ENCODE measurements at regions not wholly inside any gene's neighbourhood (a gene's known extent, or its start where the extent isn't known, plus 50 kb on each side); places are given as distances from the start of the nearest gene placed in this dataset.

DNA sequence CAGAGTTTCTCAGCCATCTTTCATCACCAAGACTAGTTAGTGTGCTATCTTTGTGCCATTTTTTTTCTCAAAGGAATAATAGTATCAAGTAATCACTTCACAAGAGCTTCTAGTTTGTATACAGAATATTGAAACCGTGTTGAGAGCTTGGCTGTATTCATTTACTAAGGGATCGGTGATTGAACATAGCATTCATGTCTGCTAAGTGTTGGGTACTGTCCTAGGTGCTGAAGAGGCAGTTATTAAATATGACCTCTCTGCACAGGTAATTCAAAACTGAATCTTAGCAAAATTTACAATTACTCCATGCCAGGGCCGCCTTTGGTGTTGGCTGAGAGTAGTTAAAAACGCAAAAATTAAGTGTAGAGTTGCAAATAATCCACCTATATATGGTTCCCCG, 355.3 kb upstream of the RORA start:
- TF ChIP-seq BHLHE40 (IDR thresholded peaks at IDR 0.05; ENCODE audit: borderline replicate concordance) (no peak), ZNF384 (IDR thresholded peaks at IDR 0.05) (no peak), NFRKB (IDR thresholded peaks at IDR 0.05) (no peak), SP1 (IDR thresholded peaks at IDR 0.05) (no peak), ARNT (IDR thresholded peaks at IDR 0.05) (no peak), LEF1 (IDR thresholded peaks at IDR 0.05; ENCODE audit: borderline replicate concordance) (no peak), HDGF (IDR thresholded peaks at IDR 0.05; ENCODE audit: borderline replicate concordance) (no peak), TARDBP (IDR thresholded peaks at IDR 0.05) (no peak), CTBP1 (IDR thresholded peaks at IDR 0.05; ENCODE audit: borderline replicate concordance) (no peak), FOXM1 (IDR thresholded peaks at IDR 0.05; ENCODE audit: borderline replicate concordance) (no peak), FOXK2 (IDR thresholded peaks at IDR 0.05) (no peak), SUZ12 (IDR thresholded peaks at IDR 0.05) (no peak), ELF4 (IDR thresholded peaks at IDR 0.05) (no peak), FOXA1 (IDR thresholded peaks at IDR 0.05) (no peak), L3MBTL2 (conservative IDR thresholded peaks at IDR 0.05) (no peak)
- TF ChIP-seq, protein P1, sequence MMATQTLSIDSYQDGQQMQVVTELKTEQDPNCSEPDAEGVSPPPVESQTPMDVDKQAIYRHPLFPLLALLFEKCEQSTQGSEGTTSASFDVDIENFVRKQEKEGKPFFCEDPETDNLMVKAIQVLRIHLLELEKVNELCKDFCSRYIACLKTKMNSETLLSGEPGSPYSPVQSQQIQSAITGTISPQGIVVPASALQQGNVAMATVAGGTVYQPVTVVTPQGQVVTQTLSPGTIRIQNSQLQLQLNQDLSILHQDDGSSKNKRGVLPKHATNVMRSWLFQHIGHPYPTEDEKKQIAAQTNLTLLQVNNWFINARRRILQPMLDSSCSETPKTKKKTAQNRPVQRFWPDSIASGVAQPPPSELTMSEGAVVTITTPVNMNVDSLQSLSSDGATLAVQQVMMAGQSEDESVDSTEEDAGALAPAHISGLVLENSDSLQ (IDR thresholded peaks at IDR 0.05), result no peak
- no peak for DNase-seq (ENCODE audit: extremely low spot score)
- POLR2A ChIA-PET, result no interaction called here
- CTCF ChIA-PET, result no interaction called here

DNA sequence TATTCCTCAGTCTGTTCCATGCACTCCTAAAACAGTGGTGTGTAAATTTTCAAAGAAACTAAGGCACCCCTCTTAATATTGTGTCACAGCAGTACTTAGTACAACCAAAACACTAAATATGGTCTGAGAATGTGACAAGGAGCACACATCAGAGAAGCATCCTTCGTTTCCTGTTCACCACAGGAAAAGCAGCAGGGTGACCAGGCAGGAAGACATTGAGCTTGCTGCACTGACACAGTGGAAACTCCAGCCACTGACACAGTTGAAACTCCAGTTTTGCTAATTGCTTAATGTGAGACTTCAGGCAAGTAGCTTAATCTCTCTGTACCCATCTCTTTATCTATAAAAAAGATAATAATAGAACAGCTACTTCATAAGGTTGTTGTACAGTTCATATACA, 353.0 kb upstream of the RORA start:
- TF ChIP-seq TARDBP (IDR thresholded peaks at IDR 0.05) (no peak), SP1 (IDR thresholded peaks at IDR 0.05) (no peak), SUZ12 (IDR thresholded peaks at IDR 0.05) (no peak), BHLHE40 (IDR thresholded peaks at IDR 0.05; ENCODE audit: borderline replicate concordance) (no peak)
- DNase-seq (ENCODE audit: extremely low spot score), result no peak
- POLR2A ChIA-PET, result no interaction called here
- CTCF ChIA-PET, result no interaction called here

DNA sequence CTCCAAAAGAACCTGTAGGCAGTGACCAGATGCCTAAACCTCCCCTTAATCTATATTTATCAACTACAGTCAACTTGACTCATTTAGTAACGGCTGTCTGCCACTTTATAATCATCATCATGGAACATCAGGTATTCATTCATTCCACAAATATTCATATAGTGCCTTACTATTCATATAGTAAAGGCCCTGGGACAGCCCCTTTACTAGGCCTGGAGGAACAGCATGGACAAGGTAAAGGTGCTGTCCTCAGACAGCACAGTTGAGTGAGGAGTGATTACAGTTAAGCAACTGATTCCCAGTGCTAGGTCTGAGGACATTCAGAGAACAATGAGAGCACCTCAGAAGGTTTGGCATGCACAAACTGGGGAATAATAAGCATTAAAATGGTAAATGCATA, 346.5 kb upstream of the RORA start:
- POLR2A ChIA-PET, result no interaction called here
- no peak for DNase-seq (ENCODE audit: extremely low spot score)
- CTCF ChIA-PET, result no interaction called here
- TF ChIP-seq NFRKB (IDR thresholded peaks at IDR 0.05), result no peak
- no peak for TF ChIP-seq FOXM1 (IDR thresholded peaks at IDR 0.05; ENCODE audit: borderline replicate concordance)
- no peak for TF ChIP-seq SUZ12 (IDR thresholded peaks at IDR 0.05)
- no peak for TF ChIP-seq FOXK2 (IDR thresholded peaks at IDR 0.05)
- TF ChIP-seq L3MBTL2 (conservative IDR thresholded peaks at IDR 0.05), result no peak
- TF ChIP-seq TARDBP (IDR thresholded peaks at IDR 0.05), result no peak
- TF ChIP-seq HDGF (IDR thresholded peaks at IDR 0.05; ENCODE audit: borderline replicate concordance), result no peak
- no peak for TF ChIP-seq ARNT (IDR thresholded peaks at IDR 0.05)
- no peak for TF ChIP-seq CTBP1 (IDR thresholded peaks at IDR 0.05; ENCODE audit: borderline replicate concordance)
- TF ChIP-seq LEF1 (IDR thresholded peaks at IDR 0.05; ENCODE audit: borderline replicate concordance), result no peak
- TF ChIP-seq SP1 (IDR thresholded peaks at IDR 0.05), result no peak
- TF ChIP-seq, protein P1 (IDR thresholded peaks at IDR 0.05), result no peak
- TF ChIP-seq ELF4 (IDR thresholded peaks at IDR 0.05), result no peak
- TF ChIP-seq FOXA1 (IDR thresholded peaks at IDR 0.05), result no peak
- no peak for TF ChIP-seq ZNF384 (IDR thresholded peaks at IDR 0.05)
- TF ChIP-seq BHLHE40 (IDR thresholded peaks at IDR 0.05; ENCODE audit: borderline replicate concordance), result no peak

DNA sequence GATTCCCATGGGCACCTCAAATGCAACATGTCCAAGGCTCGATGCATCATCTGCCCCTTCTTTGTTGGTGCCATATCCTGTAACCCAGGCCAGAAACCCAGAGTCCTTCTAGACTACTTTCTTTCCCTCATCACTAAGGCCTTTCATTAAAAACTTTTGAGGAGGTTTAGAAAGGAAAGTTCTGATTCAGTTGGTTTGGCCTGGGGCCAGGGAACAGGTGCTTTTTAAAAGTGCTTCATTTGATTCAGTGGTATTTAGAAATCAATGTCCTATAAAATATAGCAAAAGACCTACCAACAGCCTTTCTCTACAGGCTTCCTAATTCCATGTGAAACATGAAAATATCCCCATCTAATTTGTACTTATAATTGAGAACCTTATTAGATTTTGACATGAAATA, 341.9 kb upstream of the RORA start:
- ChIA-PET CTCF (no interaction called here), POLR2A (no interaction called here)
- no peak for DNase-seq (ENCODE audit: extremely low spot score)
- TF ChIP-seq NFRKB (IDR thresholded peaks at IDR 0.05), result no peak
- TF ChIP-seq SUZ12 (IDR thresholded peaks at IDR 0.05), result no peak
- no peak for TF ChIP-seq TARDBP (IDR thresholded peaks at IDR 0.05)
- no peak for TF ChIP-seq BHLHE40 (IDR thresholded peaks at IDR 0.05; ENCODE audit: borderline replicate concordance)
- TF ChIP-seq ZNF384 (IDR thresholded peaks at IDR 0.05), result no peak
- no peak for TF ChIP-seq CTBP1 (IDR thresholded peaks at IDR 0.05; ENCODE audit: borderline replicate concordance)
- TF ChIP-seq L3MBTL2 (conservative IDR thresholded peaks at IDR 0.05), result no peak
- TF ChIP-seq ARNT (IDR thresholded peaks at IDR 0.05), result no peak
- no peak for TF ChIP-seq ELF4 (IDR thresholded peaks at IDR 0.05)
- TF ChIP-seq FOXM1 (IDR thresholded peaks at IDR 0.05; ENCODE audit: borderline replicate concordance), result no peak
- TF ChIP-seq FOXA1 (IDR thresholded peaks at IDR 0.05), result no peak
- no peak for TF ChIP-seq SP1 (IDR thresholded peaks at IDR 0.05)
- TF ChIP-seq FOXK2 (IDR thresholded peaks at IDR 0.05), result no peak
- TF ChIP-seq, protein P1 (IDR thresholded peaks at IDR 0.05), result no peak
- no peak for TF ChIP-seq LEF1 (IDR thresholded peaks at IDR 0.05; ENCODE audit: borderline replicate concordance)
- TF ChIP-seq HDGF (IDR thresholded peaks at IDR 0.05; ENCODE audit: borderline replicate concordance), result no peak

DNA sequence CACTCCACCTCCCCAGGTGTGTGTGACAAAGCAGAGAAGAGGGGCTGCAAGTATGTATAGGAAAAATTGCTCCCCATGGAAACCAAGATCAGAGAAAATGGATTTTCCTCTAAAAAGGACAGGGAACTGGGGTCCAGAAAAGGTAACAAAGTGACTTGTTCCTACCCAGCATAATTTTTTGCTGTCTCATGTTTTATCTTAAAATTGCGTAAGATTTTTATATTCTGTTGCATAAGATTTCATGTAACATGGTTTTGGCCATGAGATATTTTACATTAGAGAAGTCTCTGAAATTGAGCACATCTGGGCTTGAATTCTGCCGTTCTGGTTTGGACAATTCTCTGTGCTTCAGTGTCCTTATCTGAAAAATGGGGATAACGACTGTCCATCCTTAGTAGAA, 335.7 kb upstream of the RORA start:
- CTCF ChIA-PET, result no interaction called here
- POLR2A ChIA-PET, result no interaction called here
- TF ChIP-seq TARDBP (IDR thresholded peaks at IDR 0.05) (no peak), BHLHE40 (IDR thresholded peaks at IDR 0.05; ENCODE audit: borderline replicate concordance) (no peak), FOXK2 (IDR thresholded peaks at IDR 0.05) (no peak), LEF1 (IDR thresholded peaks at IDR 0.05; ENCODE audit: borderline replicate concordance) (no peak), FOXM1 (IDR thresholded peaks at IDR 0.05; ENCODE audit: borderline replicate concordance) (no peak), ZNF384 (IDR thresholded peaks at IDR 0.05) (no peak), CTBP1 (IDR thresholded peaks at IDR 0.05; ENCODE audit: borderline replicate concordance) (no peak), ELF4 (IDR thresholded peaks at IDR 0.05) (no peak), SP1 (IDR thresholded peaks at IDR 0.05) (no peak), ARNT (IDR thresholded peaks at IDR 0.05) (no peak), SUZ12 (IDR thresholded peaks at IDR 0.05) (no peak), FOXA1 (IDR thresholded peaks at IDR 0.05) (no peak), HDGF (IDR thresholded peaks at IDR 0.05; ENCODE audit: borderline replicate concordance) (no peak), NFRKB (IDR thresholded peaks at IDR 0.05) (no peak), L3MBTL2 (conservative IDR thresholded peaks at IDR 0.05) (no peak)
- TF ChIP-seq, protein P1 (IDR thresholded peaks at IDR 0.05), result no peak
- no peak for DNase-seq (ENCODE audit: extremely low spot score)

Data from HEK293T (cell line).